ENCODE measurements at regions not wholly inside any gene's neighbourhood (a gene's known extent, or its start where the extent isn't known, plus 50 kb on each side); places are given as distances from the start of the nearest gene placed in this dataset.
"Not testable (repeated sequence)": the region's sequence is repeated elsewhere in the genome, so short reads cannot be mapped to it uniquely, and the experiment has no call there.

DNA sequence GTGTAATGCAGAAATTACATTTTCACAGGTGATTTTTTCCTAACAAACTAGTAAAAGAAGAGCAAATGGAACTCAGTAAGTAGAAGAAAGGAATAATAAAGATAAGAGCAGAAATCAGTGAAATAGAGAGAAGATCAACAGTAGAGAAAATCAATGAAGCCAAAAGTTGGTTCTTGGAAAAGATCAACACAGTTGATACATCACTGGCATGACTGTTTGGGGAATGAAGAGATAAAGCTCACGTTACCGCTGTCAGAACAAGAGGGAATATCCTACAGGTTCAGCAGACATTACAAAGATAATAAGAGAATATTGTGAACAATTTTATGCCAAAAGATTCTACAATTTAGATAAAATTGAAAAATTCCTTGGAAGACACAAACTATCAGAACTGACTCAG lies 146.4 kb downstream of the ACTR3B start:
- no peak for DNase-seq

DNA sequence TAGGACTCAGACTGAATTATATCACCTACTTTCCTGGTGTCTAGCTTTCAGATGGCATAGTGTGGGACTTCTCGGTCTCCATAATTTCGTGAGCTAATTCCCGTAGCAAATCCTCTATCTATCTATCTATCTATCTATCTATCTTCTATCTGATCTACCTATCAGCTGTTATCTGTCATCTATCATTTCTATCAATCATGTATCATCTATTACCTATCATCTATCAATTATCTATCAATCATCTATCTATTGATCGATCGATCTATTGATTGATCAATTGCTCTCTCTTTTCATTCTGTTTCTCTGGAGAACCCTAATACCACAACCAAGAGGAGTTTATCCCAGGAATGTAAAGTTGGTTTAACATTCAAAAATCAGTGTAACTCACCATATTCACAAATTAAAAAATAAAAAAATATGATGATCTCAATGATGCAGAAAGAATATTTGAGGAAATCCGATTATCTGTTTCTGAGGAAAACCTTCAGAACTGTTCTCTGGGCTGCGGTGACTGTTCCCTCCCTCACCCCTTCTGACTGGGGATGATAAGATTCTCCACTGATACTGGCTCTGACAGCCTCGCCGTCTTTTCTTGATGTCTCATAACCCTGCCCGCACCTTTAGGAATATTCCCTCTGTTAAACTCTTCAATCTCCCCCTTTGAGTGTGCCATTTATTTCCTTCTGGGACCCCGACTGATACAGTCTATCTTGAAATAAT lies 147.7 kb downstream of the ACTR3B start:
- DNase-seq = no peak

DNA sequence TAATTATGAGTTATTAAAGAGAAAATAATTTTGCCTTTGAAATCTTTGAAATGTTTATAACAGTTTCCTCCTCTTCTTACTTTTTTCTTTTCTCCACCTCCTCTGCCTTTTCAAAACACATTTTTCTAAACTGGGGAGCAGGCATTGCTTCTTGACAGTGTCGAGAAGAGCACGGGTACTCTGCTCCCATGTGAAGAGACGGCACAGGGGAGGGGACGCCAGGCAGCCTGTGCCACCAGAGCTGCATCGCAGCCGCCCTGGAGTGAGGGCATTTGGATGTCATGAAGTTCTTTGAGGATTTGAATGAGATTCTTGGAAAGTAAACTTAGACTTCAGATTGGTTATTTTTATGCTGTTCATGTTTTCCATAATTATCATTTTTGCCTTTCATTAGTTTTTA lies 149.7 kb downstream of the ACTR3B start:
- DNase-seq = no peak

DNA sequence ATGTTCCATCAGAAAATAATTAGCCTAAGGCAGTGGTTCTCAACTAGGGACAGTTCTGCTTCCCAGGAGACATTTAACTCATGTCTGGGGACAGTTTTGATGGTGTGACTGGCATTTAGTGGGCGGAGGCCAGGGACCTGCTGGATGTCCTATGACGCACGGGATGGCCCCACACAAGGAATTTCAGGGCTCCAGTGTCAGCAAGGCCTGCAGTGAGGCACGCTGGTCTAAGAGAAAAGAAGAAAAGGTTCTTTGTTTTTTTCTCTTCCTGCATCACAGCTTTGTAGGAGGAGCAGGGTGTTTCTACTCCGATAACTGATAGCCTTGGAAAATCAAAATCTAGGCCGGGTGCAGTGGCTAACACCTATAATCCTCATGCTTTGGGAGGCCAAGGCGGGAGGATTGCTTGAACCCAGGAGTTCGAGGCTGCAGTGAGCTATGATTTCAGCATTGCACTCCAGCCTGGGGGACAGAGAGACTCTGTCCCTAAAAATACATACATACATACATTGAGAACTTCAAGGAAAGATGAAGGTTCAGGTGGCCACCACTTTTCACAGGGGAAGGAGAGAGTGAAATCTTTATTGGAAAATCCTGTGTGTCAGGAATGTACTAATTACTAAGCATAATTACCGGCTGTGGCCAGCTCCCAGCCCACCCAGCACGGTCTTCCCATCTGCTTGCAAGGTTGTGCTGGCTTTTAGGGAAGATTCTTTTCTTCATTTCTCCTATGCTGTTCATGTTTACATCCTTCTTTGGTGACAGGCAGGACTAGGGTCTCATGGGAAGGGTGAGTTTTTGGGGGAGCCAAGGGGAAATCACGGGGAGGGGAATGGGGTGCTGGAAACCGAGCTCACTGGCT lies 150.4 kb downstream of the ACTR3B start:
- DNase-seq = no peak

DNA sequence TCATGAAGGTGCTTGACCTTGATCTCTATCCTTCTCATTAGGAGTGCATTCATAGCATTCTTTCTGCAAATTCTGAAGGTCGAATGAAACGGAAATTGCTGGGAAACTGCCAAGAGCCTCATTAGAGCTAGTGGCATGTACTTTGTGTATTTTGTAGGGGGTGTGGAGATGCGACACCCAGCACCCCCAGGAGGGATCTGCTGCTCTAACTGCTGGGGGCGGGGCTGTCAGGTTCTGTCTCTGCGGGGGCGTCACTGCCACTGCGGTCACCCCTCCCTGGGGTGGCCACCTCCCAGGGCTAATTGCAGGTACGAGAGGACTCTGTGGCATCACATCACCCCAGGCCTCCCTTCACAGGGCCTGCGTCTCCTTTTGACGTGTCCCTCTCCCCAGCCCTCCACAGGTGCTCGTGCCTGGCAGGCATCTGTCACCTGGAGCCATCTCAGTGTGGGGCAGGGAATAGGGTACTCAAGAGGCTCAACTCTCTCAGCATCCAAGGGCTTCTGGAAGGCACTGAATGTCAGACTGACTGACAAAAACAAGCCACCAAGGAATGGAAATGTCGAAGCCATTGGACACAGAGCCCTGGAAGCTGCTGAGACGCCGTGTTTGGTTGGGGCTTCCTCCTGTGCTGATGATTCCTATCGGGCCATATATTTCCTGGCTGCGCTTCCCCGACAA lies 151.1 kb downstream of the ACTR3B start:
- peak; percentile 94 for DNase-seq

DNA sequence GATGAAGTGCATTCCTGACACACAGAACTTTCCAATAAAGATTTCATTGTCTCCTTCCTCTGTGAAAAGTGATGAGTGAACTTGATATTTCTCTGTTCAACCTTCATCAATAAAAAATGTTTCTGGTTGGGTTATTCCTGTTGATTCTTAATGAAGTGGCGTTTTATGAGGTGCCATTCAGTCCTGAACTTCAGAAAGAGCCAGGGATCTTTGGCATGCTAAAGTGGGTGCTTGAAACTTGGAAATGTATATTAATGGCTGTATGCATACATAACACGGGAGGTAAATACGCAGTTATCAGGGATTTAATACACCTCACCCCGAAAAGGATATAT lies 151.6 kb downstream of the ACTR3B start:
- no peak for DNase-seq

DNA sequence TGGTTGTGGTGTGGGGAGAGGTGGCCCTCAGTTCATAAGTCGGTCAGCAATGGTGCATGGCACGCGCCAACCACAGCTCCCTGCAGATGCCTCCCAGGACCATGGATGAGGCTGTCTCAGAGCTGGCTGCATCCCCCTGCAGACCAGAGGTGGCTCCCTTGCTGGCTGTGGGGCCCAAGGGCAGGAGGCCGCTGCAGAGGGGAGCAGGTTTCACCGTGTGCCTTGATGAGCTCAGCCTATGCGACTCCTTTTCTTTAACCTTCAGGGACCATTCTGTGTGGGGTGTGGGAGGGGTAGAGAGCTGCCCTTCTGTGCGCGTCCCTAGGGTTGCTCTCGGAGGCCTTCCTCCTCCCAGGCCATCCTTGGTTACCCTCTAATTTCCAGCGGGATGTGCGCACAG lies 152.4 kb downstream of the ACTR3B start:
- no peak for DNase-seq

DNA sequence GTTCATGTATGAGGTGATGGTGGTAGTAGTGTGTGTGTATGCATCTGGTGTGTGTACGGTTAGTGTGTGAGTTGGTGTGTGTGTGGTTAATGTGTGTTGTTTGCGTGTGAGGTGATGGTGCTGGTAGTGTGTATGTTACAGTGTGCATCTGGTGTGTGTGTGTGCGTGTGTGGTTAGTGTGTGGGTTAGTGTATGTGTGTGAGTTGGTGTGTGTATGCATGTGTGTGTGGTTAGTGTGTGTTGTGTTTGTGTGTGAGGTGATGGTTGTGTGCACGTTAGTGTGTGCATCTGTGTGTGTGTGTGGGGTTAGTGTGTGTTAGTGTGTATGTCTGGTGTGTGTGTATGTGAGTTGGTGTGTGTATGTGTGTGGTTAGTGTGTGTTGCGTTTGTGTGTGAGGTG lies 153.0 kb downstream of the ACTR3B start:
- DNase-seq = no peak

DNA sequence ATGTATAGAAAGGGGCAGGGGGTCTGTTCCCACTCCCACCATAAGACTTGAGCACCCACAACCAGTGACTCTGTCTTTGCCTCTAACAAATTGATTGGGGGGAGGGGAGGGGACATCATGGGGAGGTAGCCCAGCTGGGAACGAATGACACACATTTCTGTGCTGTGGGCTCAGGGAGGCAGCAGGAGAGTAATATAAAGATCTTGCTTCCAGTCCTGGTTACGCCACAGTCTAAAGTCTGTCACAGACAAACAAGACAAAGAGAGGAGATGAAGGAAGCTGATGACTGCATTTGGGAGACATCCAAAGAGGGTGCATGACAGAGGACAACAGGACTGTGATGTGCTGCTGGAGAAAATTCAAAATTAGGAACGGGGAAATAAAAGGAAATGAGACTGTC lies 153.9 kb downstream of the ACTR3B start:
- no peak for DNase-seq

DNA sequence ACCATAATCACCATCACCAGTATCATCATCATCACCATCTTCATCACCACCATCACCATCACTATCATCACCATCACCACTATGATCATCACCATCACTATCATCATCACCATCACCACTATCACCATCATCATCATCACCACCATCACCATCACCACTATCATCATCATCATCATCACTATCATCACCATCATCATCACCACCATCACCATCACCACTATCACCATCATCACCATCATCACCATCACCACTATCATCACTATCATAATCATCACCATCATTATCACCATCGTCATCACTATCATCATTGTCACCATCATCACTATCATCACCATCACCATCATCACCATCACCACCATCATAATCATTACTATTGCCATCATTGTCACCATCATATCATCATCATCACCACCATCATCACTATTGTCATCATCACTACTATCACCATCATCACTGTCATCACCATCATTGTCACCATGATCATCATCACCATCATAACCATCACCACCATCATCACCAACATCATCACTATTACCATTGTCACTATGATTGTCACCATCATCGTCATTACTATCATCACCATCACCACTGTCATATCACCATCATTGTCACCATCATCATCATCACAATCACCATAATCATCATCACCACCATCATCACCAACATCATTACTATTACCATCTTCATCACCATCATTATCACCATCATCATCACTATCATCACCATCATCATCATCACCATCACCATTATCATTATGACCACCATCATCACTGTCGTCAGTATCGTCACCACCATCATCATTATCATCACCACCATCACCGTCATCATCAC lies 154.7 kb downstream of the ACTR3B start:
- DNase-seq = no peak

DNA sequence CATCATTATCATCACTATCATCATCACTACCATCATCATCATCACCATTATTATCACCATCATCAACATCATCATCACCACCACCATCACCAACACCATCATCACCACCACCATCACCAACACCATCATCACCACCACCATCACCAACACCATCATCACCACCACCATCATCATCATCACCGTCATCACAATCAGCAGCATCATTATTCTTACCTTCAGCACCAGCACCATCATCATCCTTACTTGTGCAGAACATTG lies 155.2 kb downstream of the ACTR3B start:
- not testable (repeated sequence) for DNase-seq

DNA sequence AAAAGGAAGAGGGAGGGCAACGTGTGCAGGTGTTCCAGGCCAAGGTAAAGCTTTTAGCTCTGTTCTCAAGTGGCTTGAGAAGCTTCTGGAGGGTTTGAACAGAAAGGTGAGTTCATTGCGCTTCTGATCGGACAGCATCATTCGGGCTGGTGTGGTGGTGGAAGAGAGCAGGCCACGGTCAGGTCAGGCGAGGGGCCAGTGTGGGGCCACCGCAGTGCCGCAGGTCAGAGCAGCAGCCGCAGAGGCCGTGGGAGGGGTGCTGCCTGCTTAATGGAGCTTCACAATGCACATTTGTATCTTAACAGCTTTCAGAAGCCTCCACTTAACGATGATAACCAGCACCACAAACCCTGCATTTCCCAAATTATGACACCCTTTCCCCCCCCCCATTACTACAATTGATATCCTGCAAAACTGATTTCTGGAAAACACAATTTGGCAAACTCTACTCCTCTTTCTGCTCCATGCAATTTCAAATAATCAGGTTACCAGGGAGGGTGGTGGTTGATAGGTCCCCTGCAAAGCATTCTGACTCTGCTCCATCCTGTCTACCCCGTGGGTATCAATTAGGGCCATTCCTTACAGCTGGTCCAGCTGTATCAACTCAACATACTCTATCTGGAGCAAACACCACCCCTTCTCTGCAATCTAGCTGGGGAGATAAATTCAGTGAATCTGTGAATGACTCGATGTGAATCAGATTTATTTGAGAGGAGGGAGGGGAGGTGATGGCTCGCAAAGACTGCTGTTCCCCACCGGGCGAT lies 162.9 kb downstream of the ACTR3B start:
- DNase-seq = no peak

DNA sequence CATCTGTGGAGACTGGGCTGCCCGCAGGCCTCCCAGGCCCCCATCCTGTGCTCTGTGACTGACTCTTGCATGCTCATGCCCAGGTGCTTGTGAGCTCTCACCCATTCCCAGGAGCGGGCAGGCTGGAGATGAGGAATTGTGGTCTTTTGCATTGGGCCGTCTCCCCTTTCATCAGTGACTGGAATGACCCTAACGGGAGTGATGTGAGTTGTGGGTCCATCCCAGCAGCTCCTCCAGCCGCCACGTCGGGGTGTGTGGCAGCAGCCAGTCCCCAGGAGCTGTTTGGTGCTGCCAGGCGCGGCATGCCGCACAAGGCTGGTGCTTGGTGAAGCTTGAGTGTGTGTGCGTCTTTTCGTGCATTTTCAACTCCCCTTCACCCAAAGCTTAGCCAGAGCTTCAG lies 164.2 kb downstream of the ACTR3B start:
- DNase-seq = no peak

DNA sequence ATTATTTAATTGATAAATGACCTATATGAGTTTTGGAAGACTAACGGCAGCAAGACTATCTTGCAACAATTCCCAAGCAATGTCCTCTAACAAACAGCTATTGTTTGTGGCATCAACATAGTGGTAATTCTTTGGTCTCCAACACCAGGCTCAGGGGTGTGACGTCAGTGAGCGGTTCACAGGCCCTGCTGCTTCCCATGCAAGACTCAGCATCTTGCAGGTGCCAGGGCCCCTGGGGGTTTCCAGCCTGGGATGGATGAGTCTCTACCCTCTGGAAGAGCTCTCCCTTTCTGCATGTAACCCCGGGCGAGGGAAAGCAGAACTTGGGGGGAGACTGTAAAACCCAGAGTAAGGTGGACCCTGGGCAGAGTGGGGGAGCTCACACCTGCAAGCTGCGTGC lies 164.7 kb downstream of the ACTR3B start:
- no peak for DNase-seq

DNA sequence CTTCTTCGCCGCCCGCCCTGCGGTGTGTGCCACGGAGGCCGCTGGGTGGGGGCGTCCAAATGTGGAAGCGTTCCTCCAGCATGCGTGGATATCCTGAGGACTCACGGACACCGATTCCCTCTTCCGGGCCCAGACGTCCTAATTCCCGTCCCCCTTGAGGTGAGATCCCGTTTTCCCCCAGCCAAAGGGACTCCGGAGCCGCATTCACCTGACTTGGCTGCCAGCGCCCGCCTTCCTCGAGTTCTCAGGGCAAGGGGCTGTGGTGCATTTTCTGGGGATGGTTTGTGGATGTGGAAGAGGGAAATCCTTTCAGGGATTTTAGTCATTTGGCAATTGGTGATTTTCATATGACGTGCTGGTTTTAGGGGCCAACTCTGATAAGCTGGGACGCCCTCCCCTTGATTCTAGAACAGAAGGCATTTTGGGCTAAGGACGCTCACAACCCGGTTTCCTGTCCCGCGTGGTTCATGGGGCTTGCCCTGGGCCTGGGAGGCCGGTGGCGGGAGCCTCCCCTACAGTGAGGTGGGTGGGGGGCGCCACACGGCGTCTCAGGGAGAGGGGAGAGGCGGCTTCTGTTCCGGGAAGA lies 165.4 kb downstream of the ACTR3B start:
- no peak for DNase-seq

DNA sequence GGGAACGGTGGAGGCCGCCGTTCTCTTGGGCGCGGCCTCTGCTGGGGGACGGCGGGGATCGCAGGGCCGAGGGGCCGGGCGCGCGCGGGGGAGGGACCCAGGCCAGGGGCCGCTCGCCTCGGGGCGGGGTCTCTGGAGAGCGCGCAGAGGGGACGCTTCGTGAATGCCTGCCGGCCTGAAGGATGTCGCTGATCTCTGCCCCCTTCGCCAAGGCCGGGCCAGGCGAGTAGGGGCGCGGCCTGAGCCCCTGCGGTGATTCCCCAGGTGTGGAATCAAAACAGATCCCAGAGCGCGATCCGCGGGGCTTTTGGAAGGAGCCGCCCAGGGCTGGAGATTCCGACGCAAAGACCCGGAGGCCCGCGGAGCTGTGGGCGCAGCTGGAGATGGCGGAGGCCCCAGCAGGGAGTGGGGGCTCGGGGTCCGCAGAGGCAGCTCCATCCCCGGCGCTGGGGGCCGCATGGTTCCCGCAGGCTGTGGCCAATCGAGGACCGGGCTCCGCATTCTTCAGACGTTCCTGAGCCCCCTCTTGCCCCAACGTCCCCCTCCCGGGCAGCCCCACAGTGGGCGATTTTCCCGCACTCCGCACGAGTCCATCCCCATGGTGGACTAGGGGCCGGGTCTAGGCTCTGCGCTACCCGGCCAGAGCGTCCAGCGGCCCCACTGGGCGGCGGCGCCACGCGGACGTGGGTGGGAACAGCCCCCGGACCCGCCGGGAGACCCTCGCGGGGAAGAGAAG lies 166.0 kb downstream of the ACTR3B start:
- DNase-seq = no peak

DNA sequence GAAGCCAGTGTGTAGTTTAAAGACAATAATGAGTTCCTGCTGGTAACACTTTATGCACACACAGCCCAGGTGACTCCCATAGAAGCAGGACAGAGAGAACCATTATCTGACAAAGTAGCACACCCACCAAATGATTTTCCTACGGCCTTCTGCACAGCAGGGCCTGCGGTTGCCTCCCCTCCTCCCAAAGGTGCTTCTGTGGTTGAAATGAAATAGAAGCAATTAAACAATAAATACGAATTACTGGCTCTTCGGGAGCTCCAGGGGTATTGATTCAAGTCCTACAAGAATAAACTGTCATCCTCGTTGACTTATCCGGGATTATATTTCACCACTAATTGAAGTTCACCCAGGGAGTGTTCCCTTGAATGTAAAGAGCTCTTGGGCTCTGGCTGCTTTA lies 172.1 kb downstream of the ACTR3B start:
- DNase-seq = peak; percentile 93

DNA sequence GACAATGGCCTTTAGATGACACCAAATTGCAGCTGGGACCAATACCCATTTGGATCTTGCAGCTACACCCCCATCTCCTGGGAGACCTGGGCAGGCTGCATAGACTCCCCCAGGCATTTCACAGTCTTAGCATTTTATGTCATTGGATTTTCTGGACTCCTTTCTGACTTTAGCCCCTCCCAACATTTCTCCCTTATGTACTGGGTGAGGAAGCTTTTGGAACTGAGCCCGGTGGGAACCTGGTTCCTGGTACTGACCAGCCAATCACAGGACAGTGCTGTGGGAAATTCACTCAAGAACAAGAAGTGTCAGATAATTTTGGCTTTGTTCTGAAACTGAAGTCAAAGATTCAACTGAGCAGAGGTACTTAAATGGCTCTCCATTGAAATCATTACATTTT lies 177.7 kb downstream of the ACTR3B start:
- no peak for DNase-seq

DNA sequence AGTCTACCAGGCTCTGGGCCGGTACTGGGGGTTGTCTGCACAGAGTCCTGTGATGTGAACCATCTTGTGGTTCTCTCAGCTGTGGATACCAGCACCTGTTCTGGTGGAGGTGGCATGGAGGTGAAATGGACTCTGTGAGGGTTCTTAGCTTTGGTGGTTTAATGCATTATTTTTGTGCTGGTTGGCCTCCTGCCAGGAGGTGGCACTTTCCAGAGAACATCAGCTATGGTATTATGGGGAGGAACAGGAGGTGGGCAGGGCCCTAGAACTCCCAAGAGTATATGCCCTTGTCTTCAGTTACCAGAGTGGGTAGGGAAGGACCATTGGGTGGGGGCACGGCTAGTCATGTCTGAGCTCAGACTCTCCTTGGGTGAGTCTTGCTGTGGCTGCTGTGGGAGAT lies 187.1 kb downstream of the ACTR3B start:
- DNase-seq = not testable (repeated sequence)

DNA sequence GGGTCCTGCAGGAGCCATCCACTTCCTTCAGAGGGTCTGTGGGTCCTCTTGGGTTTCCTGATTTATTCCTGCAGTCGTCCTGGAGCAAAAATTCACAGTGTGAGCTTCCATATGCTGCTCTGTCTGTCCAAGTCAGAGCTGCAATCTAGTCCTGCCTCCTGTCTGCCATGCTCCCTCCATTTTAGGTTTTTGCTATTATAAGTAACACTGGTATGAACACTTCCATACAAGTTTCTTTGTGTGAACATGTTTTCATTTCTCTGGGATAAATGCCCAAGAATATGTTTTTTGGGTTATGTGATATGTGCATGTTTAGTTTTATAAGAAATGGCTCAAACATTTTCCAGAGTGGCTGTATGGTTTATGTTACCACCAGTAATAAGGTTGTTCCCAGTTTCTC lies 188.1 kb downstream of the ACTR3B start:
- no peak for DNase-seq

DNA sequence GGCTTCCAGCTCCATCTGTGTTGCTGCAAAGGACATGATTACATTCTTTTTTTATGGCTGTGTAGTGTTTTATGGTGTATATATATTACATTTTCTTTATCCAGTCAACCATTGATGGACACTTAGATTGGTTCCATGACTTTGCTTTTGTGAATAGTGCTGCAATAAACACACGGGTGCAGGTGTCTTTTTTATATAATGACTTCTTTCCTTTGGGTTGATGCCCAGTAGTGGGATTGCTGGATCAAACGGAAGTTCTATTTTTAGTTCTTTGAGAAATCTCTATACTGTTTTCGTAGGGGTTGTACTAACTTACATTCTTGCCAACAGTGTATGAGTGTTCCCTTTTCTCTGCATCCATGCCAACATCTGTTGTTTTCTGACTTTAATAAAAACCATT lies 189.7 kb downstream of the ACTR3B start:
- DNase-seq = no peak

DNA sequence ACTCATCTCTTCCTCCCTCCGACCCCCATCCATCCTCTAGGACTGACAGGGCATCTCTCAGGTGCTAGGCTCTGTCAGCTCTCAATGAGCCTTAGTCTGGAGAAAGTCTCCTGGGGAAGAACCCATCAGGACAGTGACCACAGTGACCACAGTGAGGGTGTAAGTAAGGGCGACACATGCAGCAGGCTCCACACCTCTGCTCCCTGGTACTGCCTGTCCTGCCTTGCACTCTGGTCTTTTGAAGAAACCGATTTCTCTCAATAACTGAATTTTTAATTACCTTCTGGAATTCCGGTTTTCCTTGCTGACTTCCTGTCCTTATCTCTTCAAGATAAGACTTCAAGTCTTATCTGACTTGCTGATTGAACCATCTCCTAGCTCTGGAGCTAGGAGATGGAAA lies 190.2 kb downstream of the ACTR3B start:
- DNase-seq = no peak
